ENCODE measurements at regions not wholly inside any gene's neighbourhood (a gene's known extent, or its start where the extent isn't known, plus 50 kb on each side); places are given as distances from the start of the nearest gene placed in this dataset.

DNA sequence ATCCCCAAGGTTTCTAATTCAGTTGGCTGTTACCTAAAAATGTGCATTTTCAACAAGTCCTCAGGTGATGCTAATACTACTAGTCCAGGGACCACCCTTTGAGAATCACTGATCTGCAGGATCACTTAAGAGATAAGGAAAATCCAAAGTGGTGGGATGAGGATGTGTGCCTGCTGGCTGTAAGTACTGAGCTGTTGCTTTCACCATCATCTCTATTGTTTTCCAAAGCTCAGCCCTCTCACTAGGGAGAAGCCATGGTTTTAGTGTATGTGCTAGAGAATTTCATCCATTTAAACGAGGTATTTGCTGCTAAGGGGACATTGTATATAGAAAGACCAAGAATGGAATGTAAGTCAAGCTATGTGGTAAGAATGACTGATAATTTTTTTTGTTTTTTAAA lies 202.3 kb downstream of the KIF21A start:
- no peak for DNase-seq

DNA sequence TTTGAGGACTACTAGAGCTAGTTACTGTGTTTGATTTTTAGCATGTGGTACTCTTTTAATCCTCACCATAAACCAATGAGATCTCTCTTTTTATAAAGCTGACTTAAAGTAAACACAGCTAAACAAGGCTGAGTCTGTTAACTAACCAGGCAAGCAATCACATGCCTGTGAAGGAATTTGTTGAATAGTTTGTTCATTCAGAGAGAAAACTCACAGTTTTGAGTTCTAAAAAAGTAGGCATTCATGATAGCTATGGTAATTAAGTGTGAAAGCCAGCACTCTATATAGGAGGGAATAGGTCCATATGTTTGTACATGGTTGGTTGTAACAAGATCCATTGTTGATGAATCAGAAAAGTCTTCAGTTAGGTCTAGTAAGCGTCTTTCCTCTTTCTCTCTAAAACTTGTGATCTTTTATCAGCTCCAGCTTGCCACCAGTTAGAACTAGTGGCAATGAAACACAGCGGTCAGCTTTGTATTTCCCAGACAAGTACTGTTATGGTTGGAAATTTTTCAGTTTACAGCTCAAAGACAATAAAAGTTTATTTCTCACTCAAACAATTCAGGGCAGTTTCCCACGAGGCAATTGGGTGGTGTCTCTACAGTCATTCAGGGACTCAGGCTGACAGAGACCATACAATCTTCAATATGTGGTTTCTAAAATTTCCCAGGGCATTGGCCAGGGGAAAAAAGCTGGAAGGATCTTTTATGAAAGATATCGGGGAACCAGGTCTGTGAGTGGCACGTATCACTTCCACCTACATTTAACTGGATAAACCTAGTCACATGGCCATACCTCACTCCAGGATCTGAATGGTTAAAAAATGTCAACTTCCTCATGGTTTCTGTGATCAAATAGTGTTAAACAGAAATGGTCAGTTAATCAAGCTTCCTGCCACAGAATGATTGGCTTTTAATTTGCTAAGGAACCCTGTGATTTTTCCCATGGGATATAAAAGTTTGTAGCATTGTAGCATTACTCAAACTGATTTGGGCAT lies 203.1 kb downstream of the KIF21A start:
- DNase-seq: no peak

DNA sequence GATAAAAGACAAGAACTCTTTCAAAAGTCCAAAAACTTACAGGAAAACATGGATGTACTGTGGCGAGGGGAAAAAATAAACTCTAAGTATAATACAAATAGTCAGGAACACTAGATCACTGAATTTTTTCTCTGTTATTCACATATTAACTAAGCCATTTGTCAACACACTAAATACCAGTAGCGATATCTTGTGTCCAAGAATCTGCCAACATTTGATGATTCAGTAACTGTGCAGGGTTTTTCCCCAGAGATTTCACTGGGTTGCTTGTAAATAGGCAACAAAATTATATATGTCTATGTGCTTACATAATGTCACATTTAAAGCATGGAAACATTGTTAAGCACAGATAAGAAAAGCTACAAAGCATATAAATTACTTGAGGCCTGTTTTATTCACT lies 205.9 kb downstream of the KIF21A start:
- DNase-seq: peak; percentile 21

DNA sequence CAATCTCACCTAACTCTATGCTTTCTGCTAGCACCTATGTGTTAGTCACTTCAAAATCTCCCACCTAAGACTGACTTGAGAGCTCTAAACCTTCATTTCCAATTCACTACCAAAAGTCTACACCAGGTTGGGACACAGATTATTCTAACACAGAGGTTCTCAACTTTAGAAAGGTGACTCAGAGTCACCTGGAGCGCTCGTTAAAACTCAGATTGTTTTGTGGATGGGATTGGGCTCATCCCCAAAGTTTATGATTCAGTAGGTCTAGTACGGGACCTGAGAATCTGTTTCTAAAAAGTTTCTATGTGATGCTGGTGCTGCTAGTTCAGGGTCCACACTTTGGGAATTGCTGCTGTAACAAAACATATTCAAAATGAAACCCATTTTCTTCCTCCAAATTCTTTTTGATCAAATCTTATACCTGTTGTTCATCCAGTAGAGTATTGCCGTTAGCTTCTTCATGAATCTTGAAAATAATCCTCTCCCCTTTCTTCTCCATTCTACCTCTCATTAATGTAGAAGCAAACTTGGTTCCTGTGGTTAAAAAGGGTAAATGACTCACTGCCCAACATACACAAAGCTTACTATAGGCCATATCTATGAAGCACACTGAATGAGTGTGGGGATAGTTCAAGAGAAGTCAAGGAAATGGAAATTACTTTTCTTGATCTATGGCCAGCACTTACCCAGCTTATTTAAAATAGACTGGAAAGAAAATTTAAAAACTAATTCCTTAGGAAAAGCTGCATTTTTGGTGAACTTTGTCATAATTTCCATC lies 206.7 kb downstream of the KIF21A start:
- DNase-seq: no peak

DNA sequence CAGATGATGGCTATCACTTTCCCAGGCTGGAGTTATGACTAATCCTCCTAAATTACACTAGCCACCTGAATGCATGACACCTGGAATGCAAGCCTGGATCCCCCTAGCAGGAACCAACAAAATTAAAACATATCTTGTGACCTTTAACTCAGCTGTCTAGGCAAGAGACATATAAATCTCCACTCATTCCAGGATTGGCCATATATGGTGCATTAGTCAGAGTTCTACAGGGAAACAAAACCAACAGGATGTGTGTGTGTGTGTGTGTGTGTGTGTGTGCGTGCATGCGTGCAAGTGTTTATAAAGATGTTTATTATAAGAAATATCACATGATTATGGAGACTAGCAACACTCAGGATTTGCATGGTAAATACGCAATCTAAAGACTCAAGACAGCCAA lies 212.8 kb downstream of the KIF21A start:
- no peak for DNase-seq

DNA sequence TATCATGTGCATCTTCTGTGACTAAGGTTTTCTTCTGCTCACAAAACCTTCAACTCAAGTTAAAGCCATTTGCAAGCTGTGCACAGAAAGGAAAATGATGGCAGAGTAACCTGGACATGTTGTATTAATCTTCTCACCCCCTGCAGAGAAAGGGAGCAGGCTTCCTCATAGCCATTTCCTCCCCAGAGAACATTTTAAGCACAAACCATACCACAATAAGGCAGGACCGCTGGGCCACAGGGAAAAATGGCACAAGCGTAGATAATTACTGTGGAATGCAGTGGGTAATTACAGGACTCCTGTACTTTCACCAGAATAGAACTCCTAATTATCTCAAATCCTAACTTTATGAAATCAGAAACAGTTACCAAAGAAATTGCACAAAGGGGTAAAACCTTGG lies 215.7 kb downstream of the KIF21A start:
- DNase-seq: no peak

DNA sequence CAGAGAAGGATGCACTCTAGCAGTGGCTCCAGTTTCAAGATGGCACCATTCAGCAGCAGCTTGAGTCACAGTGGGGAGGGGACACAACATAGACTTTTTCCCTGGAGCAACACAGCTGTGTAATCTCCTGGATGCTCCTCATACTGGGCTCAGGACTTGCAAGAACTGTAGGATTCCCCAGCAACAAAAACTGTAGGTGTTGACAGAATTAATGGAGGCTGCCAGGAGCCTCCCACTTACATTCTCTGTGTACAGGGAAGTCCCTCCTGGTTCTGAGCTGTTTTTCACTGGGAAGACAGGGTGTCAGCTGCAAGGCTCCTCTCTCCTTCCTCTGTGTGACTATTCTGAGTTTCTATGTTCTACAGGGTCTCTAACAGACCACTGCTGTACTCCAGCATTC lies 217.9 kb downstream of the KIF21A start:
- DNase-seq: no peak

DNA sequence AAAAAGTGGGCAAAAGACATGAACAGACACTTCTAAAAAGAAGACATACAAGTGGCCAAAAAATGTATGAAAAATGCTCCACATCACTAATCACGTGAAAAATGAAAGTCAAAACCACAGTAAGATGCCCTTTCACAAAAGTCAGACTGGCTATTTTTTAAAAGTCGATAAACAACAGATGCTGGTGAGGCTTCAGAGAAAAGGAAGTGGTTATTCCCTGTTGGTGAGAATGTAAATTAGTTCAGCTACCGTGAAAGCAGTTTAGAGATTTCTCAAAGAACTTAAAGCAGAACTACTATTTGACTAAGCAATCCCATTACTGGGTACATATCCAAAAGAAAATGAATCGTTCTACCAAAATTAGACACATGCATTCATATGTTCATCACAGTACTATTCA lies 237.0 kb downstream of the KIF21A start:
- DNase-seq: no peak

DNA sequence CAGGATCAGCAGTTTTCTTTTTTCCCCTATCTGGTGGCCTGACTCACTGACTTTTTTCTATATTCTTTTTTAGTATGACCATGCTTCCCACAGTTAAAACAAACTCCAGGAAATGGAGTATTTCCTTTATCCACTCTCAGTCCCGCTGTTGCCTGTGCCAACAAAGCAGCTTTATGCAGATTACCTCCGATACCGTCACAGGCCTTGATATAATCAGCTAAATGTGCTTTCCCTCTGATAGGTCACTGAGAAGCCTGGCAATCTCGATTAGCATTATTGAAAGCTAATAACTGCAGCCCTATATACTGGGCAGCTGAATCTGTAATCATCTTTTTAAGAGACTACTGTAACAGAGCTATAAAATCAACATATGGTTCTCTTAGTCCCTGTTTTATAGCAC lies 243.6 kb downstream of the KIF21A start:
- DNase-seq: no peak

DNA sequence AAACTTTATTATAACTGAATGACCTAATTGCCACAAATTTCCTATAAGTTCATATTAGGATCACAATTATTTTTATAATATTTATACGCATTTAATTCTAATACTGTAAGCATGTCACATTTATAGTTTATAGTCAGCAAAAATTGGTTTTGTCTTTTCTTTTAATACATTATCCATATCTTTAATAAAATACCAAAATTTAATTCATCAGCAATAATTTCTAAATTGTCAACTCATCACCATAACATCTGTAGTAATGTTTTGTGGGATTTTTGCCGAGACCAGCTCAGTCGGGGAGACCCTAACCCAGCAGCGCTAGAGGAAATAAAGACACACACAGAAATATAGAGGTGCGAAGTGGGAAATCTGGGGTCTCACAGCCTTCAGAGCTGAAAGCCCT lies 254.2 kb downstream of the KIF21A start:
- DNase-seq: no peak

DNA sequence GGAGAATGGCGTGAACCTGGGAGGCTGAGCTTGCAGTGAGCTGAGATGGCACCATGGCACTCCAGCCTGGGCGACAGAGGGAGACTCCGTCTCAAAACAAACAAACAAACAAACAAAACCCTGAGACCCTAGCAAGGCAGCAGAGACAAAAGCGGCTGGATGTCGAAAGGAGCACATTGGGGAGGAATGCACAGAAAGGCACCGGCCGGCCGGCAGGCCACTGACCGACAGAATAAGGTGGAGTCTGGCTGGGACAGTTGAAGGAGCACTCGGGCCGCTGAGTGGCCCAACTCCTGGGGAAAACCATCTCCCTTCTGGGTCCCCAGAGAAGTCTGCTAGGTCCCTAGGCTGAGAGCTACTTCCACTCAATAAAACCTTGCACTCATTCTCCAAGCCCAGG lies 256.2 kb downstream of the KIF21A start:
- DNase-seq: no peak

DNA sequence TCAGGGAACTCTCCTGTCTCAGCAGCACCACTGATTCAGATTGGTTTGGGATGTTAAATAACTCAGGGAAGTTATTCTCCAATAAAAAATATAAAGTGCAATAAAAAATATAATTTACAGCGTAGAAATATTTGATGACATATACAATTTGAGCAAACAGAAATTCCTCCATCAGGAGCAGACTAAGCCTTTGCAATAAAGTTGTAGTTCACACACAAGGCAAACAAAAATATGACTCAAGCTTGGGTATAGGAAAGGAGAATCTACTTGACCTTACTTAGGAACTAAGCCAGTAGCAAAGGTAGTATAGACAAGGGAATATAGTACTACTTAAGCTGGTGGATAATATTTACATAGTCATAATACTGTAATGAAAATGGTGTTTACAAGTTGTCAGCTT lies 264.1 kb downstream of the KIF21A start:
- no peak for DNase-seq

DNA sequence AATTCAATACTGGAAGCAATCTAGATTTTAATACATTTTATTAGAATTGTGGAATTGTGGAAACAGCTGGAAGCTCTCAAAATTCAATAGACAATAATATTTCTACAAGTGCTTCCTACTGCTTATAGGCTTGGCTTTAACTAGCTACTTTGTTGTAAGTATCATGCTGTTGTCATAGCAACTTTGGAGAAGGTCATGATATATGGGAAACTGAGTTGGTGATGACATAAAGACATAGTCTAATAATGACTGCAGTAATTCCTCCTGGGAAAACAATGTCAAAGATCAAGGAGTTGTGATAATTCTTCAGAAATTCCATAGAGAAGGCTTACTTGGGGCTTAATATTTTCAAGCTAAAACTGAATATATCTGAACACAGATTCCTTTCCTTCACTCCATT lies 266.6 kb downstream of the KIF21A start:
- DNase-seq: no peak

DNA sequence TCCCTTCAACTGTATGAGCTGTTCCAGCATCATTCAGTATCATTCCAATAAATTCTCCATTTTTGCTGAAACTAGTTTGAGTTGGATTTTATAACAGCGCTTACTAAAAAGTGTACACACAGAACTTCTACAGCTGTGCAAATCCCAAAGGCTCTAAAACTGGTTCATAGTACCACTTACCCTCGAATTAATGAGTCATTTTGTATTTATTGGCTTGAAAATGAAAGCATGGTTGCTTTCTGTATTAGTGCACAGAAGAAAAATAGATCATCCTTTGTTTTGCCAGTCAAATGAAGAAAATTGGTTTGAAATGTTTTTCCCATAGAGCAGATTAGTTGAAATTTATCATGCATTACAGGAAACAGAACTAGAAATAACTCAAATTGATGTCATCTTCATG lies 268.3 kb upstream of the CPNE8 start:
- no peak for DNase-seq

DNA sequence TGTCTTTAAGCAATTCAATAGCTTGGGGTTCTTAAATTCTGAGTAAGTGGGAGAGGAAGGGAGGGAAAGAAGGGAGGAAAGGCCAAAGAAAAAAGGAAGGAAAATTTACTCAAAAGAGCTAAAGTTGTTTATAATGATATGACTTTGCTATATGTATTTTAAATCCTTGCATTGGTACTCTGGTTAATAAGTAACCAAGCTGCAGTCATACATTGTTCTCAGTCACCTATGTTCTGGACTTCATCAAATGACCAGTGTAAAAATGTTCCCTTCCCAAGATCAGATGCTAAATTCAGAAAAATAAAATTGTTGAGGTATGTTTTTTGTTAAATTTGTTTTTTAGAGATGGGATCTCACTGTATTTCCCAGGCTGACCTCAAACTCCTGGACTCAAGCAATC lies 259.9 kb upstream of the CPNE8 start:
- DNase-seq: no peak

DNA sequence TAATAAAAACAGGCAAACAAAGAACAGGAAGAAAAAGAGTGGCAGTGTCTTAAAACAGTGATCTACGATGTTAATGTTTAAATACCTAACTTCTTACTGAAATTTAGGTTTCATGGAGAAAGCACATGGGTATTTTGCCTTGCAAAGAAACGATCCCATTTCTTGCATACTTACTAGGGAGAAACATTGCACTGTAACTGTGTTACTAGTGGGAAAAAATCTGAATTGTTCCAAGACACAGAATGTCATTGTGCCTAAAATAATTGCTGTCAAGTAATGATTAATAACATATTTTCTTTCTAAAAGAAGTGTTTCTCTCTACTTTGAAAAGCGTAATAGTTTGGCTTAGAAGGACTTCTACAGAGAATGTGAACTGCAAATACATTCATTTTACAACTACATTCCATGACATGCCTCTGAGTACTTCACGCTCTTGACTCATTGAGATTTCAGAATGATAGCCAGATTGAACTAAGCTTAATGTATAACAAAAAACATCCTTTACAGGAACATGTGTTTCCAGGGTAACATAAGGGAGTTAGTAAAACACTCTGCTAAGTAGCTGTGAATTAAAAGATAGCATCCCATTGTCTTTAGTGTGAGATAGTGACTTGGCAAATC lies 256.2 kb upstream of the CPNE8 start:
- no peak for DNase-seq

DNA sequence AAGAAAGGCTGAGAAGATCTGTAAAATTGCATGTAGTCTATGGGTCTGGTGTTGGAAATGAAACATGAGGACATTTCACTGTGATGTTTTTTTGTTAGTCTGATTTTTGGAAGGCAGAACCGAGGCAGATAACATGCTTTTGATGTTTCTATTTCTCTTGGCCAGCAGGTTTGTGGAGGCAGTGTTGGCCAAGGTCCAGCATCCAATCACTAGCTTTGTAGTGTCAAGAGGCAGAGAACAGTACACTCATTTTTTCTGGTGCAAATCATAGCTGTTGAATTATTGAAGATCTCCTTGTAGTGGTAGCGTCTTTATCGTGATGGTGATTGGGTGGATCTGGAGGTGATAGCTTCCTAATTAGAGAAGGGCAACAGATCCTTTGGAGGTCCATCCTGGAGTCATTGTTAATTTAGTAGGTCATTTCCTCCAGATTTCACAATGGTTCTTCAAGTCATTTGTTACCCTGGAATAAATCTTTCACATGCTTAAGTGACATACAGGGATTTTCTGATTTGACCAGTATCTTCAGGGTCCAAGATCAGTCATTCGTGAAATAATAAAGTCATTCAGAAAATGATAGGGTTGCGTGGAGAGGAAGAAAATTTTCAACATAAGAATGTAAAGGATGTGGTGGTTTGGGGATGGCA lies 252.4 kb upstream of the CPNE8 start:
- DNase-seq: no peak

DNA sequence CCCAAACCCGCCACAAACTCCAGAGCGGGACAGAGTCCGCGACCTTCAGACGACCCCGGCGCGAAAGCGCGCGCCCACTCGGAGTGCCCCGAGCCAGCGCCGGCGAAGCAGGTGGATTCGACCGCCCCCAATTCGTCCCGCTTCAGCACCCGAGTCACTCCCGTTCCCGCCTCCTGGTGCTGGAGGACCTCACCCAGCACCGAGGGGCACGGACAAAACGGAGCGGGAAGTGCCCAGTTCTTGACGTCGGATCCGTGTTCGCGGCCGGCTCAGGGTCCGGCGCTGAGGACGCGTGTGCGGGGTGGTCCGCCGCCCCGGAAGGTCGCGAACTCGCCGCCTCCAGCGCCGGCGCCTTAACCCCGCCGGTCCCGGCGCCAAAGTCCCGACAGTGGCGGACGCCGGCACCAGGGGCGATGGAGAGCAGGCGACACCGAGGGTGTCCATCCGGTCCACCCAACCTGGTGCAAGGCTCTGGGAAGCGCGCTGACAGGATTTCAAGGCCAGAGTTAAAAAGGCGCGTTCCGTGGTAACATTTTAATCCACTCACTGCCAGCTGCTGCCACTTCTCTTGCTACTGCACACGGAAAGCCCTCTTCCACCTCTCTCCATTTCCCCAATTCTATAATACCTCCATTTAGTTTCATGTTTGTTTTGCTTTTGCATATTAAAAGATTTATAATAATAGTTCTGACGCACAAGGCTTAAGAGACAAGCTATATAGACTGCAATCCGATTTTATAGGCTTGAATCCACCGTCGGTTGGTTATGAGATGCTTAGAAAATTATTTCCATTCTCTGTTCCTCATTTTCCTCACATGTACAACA lies 240.0 kb upstream of the CPNE8 start:
- DNase-seq: peak; percentile 37

DNA sequence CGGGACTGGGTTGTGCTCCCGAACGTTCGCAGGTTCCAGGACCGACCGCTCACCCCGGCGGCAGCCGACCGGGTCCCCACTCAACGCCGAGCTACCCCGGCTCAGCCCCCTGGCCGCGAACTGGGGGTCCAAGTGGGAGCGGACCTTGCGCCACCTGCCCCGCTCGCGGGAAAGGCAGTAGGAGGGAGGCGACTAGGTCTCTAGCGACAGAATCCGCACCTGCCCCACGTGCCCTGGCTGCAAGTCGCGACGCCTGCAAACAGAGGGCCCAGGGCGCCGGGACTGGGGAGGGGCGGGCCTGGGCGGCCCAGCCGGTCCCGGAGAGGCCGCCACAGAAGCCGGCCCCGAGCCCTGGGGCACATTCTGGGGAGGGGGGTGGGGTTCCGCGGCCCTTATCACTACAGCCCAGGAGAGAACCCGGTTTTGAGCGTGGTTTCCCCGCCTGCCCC lies 239.2 kb upstream of the CPNE8 start:
- DNase-seq: no peak

DNA sequence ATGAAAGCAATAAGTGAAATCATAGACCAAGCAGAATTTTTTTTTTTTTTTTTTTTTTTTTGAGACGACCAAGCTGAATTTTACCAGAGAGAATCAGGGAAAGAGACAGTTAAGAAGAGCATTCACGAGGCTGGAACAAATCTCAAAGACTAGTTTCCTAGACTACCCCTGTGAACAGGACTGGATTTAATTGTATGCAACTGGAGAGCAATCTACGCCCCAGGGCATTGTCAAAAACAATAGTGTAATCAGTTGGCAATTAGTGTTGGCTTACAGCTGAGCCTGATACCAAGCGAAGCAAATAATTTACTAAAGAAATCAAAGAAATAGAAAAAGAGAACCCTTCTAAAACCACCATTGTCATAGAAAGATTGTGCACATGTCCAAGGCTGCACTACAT lies 232.9 kb upstream of the CPNE8 start:
- DNase-seq: no peak

DNA sequence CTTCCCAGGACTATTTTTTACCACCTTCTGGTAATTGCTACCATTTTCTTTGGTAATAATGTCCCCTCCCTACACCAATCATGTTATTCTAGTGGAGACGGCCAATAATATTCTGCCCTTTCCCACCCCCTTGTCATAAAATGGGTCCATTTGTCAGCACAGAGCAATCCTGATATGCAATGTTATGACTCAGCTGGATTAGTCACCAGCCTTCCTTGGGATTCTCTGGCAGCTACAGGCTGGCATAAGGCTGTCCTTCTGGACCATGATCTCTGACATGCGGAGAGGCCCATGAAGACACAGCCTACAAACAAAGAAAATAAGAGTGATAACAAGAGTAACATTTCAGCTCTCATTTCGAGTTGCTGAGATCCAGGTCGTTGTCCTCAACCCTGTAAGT lies 222.0 kb upstream of the CPNE8 start:
- peak; percentile 54 for DNase-seq

DNA sequence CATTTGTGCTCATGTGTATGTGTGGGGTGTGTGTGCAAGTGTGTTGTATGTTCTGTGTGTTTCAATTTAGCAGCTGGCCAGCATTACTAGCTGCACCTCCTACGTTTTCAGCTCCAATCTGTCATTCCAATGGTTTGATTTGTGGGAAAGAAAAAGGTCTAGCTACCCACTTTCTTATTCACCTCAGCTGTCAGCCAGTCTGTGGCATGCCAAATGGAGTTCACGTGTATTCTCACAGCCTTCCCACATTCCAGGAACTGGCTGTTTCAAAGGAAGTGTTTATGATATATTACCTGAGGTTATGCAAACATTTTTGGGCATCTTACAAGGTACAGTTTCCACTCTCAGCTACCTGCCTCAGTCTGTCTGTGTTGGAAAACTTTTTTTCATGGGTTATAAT lies 220.2 kb upstream of the CPNE8 start:
- DNase-seq: no peak
